Endothelial cell of umbilical vein (primary cell): ENCODE measurements at regions not wholly inside any gene's neighbourhood (a gene's known extent, or its start where the extent isn't known, plus 50 kb on each side); places are given as distances from the start of the nearest gene placed in this dataset.

Source experiments
- BruUV-seq: library from RNA; stranded (reverse); fragments of 400-500 nt; replicated peaks from 2 replicates; lab custom pipeline; 2021; lab: Mats Ljungman, UMichigan
- CTCF ChIA-PET: fragments of 300-600, 350-600 bp; sonication (Branson Sonifier 250); formaldehyde crosslinking; loops from one replicate; lab custom pipeline; 2021; ENCODE audit warnings: antibody characterized with exemption, inconsistent platforms; lab: Charles Lee
- POLR2A ChIA-PET: fragments of 300-600, 350-600 bp; sonication (Branson Sonifier 250); formaldehyde crosslinking; loops from one replicate; lab custom pipeline; 2021; ENCODE audit warnings: antibody characterized with exemption, inconsistent platforms; lab: Charles Lee
- DNase-seq: peaks from one replicate; pipeline ENCODE4 v3.0.0-alpha.2; 2011; ENCODE audit warnings: low read depth, low spot score
- FAIRE-seq: peaks from 2 replicates; lab custom pipeline; 2011; peaks lifted over from hg19 to GRCh38; lab: Jason Lieb, UNC
- H2AFZ ChIP-seq: 2 replicates; pipeline ENCODE4 v1.6.0; 2012; ENCODE audit warnings: low read depth, low read length, control low read depth, inconsistent platforms
- H3K27ac ChIP-seq: 2 replicates; pipeline ENCODE4 v1.5.1; 2011; ENCODE audit warnings: low read depth, mild to moderate bottlenecking, control low read depth, low read length, moderate library complexity; ENCODE audit not compliant: insufficient read depth
- H3K27me3 ChIP-seq, 2 experiments: 2 replicates each; pipeline versions ENCODE4 v1.6.0 to v1.6.1; 2011; ENCODE audit warnings: low read length in 2 of 2, mixed read lengths in 1 of 2; ENCODE audit not compliant: control insufficient read depth in 2 of 2, insufficient read depth in 2 of 2
- H3K36me3 ChIP-seq, 2 experiments: 2 replicates in 1 of 2; 3 replicates in 1 of 2; pipeline ENCODE4 v1.5.1; 2011; ENCODE audit warnings: low read length in 2 of 2, mild to moderate bottlenecking in 1 of 2, moderate library complexity in 1 of 2; ENCODE audit not compliant: control insufficient read depth in 2 of 2, insufficient read depth in 2 of 2; ENCODE audit errors: extremely low read depth in 1 of 2
- H3K4me1 ChIP-seq: 3 replicates; pipeline ENCODE4 v1.5.1; 2011; ENCODE audit warnings: mild to moderate bottlenecking, low read length; ENCODE audit not compliant: control insufficient read depth, insufficient read depth; ENCODE audit errors: extremely low read depth
- H3K4me2 ChIP-seq: 2 replicates; pipeline ENCODE4 v1.6.1; 2011; ENCODE audit warnings: low read length, control low read depth, mixed read lengths; ENCODE audit not compliant: insufficient read depth
- H3K4me3 ChIP-seq, 3 experiments: fragments of 200-600 bp in 1 of 3; sonication (generic), shearing (Covaris generic) in 1 of 3; replicated peaks in 1 of 3; 2 replicates each; pipeline ENCODE4 v1.5.1; 2011 to 2016; ENCODE audit warnings: control low read depth in 3 of 3, low read length in 3 of 3, mild to moderate bottlenecking in 2 of 3, inconsistent platforms in 1 of 3, low read depth in 1 of 3, moderate library complexity in 1 of 3; ENCODE audit not compliant: insufficient read depth in 1 of 3
- H3K79me2 ChIP-seq: 2 replicates; pipeline ENCODE4 v1.6.0; 2012; ENCODE audit warnings: low read length, inconsistent platforms; ENCODE audit not compliant: control insufficient read depth, insufficient read depth
- H3K9ac ChIP-seq: replicated peaks from 2 replicates; pipeline ENCODE3; 2011; ENCODE audit warnings: low read length, control low read depth; ENCODE audit not compliant: insufficient read depth; ENCODE audit errors: extremely low read depth
- H3K9me1 ChIP-seq: replicated peaks from 3 replicates; pipeline ENCODE4 v1.6.0; 2011; ENCODE audit warnings: mild to moderate bottlenecking, low read length; ENCODE audit not compliant: control insufficient read depth, insufficient read depth; ENCODE audit errors: extremely low read depth
- H3K9me3 ChIP-seq: replicated peaks from 2 replicates; pipeline ENCODE4 v1.5.1; 2012; ENCODE audit warnings: low read length, inconsistent platforms; ENCODE audit not compliant: control insufficient read depth, insufficient read depth
- H4K20me1 ChIP-seq: replicated peaks from 2 replicates; pipeline ENCODE3; 2011; ENCODE audit warnings: mild to moderate bottlenecking, low read length; ENCODE audit not compliant: control insufficient read depth, insufficient read depth; ENCODE audit errors: extremely low read depth
- EZH2 ChIP-seq: IDR thresholded peaks from 2 replicates; pipeline ENCODE4 v1.6.1; 2012; ENCODE audit warnings: borderline replicate concordance, low read depth, mild to moderate bottlenecking, moderate library complexity, low read length, inconsistent platforms; ENCODE audit not compliant: severe bottlenecking
- FOS ChIP-seq: IDR thresholded peaks from 2 replicates; pipeline ENCODE4 v1.6.1; 2011; ENCODE audit warnings: mild to moderate bottlenecking, low read length, moderate library complexity, borderline replicate concordance; ENCODE audit not compliant: insufficient read depth
- GATA2 ChIP-seq: IDR thresholded peaks from 2 replicates; pipeline ENCODE4 v1.7.0; 2011; ENCODE audit warnings: low read depth, mild to moderate bottlenecking, moderate library complexity, mixed read lengths, low read length; ENCODE audit not compliant: insufficient read length, insufficient read depth
- JUN ChIP-seq: IDR thresholded peaks from 2 replicates; pipeline ENCODE4 v1.6.1; 2011; ENCODE audit warnings: borderline replicate concordance, low read depth; ENCODE audit not compliant: insufficient read length, insufficient read depth
- MYC ChIP-seq: IDR thresholded peaks from one replicate; pipeline ENCODE4 v1.6.1; 2011; ENCODE audit warnings: mild to moderate bottlenecking, low read depth, low read length
- POLR2A ChIP-seq: IDR thresholded peaks from 2 replicates; pipeline ENCODE4 v1.6.1; 2012; ENCODE audit warnings: low read depth, mild to moderate bottlenecking, control low read depth, low read length
- POLR2AphosphoS5 ChIP-seq: IDR thresholded peaks from 2 replicates; pipeline ENCODE4 v1.6.1; 2012; ENCODE audit warnings: low read depth, mild to moderate bottlenecking, control low read depth, low read length, moderate library complexity; ENCODE audit not compliant: insufficient read depth
- dilution Hi-C: fragments of 300-500 bp; cut with MboI; formaldehyde crosslinking; loops from one replicate; pipeline ENCODE4 v1.15.0; 2019; ENCODE audit warnings: low sequenced_read_pairs; ENCODE audit not compliant: extremely low pct_ligation_motif_present
- intact Hi-C: fragments of 100-400 bp; cut with micrococcal nuclease; formaldehyde crosslinking; loops from one replicate; pipeline ENCODE4 v1.10.0; 2022
- TF ChIP-seq, protein P1 (sequence below): IDR thresholded peaks from 2 replicates; pipeline ENCODE4 v1.6.1; 2011; ENCODE audit not compliant: insufficient read depth, insufficient read length
- TF ChIP-seq, protein P2 (sequence below), 2 donors: IDR thresholded peaks; 1 replicate in 1 of 2; 2 replicates in 1 of 2; pipeline ENCODE4 v1.5.1; 2011; ENCODE audit warnings: low read length in 2 of 2, mild to moderate bottlenecking in 2 of 2, moderate library complexity in 2 of 2, control low read depth in 1 of 2, inconsistent platforms in 1 of 2, low read depth in 1 of 2; ENCODE audit not compliant: insufficient read depth in 1 of 2; ENCODE audit errors: extremely low read depth in 1 of 2

DNA sequence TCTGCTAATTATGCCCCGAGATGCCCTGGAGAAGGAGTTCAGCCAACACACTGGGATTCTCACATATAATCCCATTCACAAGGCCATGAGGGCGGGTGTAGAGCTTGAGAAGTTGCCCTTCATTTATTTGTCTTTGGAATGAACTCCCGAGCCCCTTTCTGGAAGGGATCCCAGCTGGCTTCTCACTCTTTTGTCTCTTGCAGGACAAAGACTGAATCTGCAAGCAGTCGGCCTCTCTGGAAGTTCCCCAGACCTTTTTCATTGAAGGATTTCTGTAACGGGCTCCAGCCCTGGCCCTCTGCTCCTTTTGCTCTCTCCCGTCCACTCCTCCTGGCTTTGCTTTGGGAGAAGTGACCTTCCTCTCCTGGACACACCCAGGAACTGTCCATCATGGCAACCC, 163.3 kb upstream of the SFSWAP start:
- intact Hi-C loops (no loop called here), dilution Hi-C loops (no loop called here)
- Histone ChIP-seq H4K20me1 (no peaks in the 10 kb centered on the region), H3K27me3 (no peaks in the 10 kb centered on the region), H3K27ac (no peak overlapping the region), H3K36me3 (no peaks in the 10 kb centered on the region), H3K9me1 (no peaks in the 10 kb centered on the region), H2AFZ (no peak overlapping the region), H3K4me2 (no peak overlapping the region), H3K4me3 (no peak overlapping the region), H3K79me2 (no peaks in the 10 kb centered on the region), H3K9ac (no peak overlapping the region), H3K4me1 (no peaks in the 10 kb centered on the region), H3K9me3 (no peaks in the 10 kb centered on the region)
- BruUV-seq: no TSS peak
- ChIA-PET POLR2A (no interaction called here), CTCF (no interaction called here)
- FAIRE-seq (no peak), DNase-seq (no peak)
- TF ChIP-seq EZH2 (no peak), MYC (no peak)
- TF ChIP-seq, protein P1, sequence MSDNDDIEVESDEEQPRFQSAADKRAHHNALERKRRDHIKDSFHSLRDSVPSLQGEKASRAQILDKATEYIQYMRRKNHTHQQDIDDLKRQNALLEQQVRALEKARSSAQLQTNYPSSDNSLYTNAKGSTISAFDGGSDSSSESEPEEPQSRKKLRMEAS: no peak

DNA sequence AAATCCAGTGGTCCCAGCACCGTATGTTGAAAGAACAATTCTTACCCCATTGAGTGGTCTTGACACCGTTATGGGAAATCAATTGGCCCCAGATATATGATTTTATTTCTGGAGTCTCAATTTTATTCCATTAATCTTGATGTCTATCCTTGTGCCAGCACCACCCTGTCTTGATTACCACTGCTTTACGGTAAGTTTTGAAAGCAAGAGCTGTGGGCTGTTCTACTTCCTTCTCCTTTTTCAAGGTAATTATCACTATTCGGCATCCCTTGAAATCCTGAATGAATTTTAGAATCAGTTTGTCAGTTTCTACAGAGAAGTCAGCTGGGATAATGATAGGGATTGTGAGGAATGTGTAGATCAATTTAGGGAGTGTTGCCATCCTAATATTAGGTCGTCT, 160.8 kb upstream of the SFSWAP start:
- Histone ChIP-seq H3K27me3 (no peaks in the 10 kb centered on the region), H3K4me2 (no peak overlapping the region), H3K27ac (no peak overlapping the region), H3K9me1 (no peaks in the 10 kb centered on the region), H2AFZ (no peak overlapping the region), H3K79me2 (no peaks in the 10 kb centered on the region), H3K4me3 (no peak overlapping the region), H4K20me1 (no peaks in the 10 kb centered on the region), H3K9ac (no peak overlapping the region), H3K4me1 (no peaks in the 10 kb centered on the region), H3K9me3 (no peaks in the 10 kb centered on the region), H3K36me3 (no peaks in the 10 kb centered on the region)
- no peak for DNase-seq
- ChIA-PET CTCF (no interaction called here), POLR2A (no interaction called here)
- no peak for TF ChIP-seq GATA2
- TF ChIP-seq, protein P1: no peak
- TF ChIP-seq, protein P2, sequence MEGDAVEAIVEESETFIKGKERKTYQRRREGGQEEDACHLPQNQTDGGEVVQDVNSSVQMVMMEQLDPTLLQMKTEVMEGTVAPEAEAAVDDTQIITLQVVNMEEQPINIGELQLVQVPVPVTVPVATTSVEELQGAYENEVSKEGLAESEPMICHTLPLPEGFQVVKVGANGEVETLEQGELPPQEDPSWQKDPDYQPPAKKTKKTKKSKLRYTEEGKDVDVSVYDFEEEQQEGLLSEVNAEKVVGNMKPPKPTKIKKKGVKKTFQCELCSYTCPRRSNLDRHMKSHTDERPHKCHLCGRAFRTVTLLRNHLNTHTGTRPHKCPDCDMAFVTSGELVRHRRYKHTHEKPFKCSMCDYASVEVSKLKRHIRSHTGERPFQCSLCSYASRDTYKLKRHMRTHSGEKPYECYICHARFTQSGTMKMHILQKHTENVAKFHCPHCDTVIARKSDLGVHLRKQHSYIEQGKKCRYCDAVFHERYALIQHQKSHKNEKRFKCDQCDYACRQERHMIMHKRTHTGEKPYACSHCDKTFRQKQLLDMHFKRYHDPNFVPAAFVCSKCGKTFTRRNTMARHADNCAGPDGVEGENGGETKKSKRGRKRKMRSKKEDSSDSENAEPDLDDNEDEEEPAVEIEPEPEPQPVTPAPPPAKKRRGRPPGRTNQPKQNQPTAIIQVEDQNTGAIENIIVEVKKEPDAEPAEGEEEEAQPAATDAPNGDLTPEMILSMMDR (IDR thresholded peaks at IDR 0.05; ENCODE audit: extremely low read depth in 1 of 2, insufficient read depth in 1 of 2, low read depth in 1 of 2, low read length in 2 of 2): no peak
- TF ChIP-seq FOS: no peak
- no peak for TF ChIP-seq POLR2A
- TF ChIP-seq JUN: no peak
- TF ChIP-seq POLR2AphosphoS5: no peak
- TF ChIP-seq EZH2: no peak
- TF ChIP-seq MYC: no peak
- FAIRE-seq: no peak
- intact Hi-C loops: no loop called here
- no TSS peak for BruUV-seq
- dilution Hi-C loops: no loop called here
